Stimulated activated naive B cell treated with anti-CD40 and anti-IgM and Interleukin-4, amounts not matched to agents 10 μg/mL and 1 μg/mL and 100 μg/mL, for 72 hours (primary cell): ENCODE measurements at regions not wholly inside any gene's neighbourhood (a gene's known extent, or its start where the extent isn't known, plus 50 kb on each side); places are given as distances from the start of the nearest gene placed in this dataset.

Experiments used
- ATAC-seq, 2 donors: fragments of 150-1000 bp; cut with Tn5 transposase; replicated peaks; 2 replicates each; pipeline ENCODE4 v1.10.0; 2021; ENCODE audit warnings: moderate library complexity in 1 of 2
- DNase-seq: peaks from one replicate; pipeline ENCODE4 v3.0.0; 2021
- H3K27ac Mint-ChIP-seq: one replicate; pipeline ENCODE4 v1.8.0; 2022; ENCODE audit warnings: mild to moderate bottlenecking, mixed read lengths
- H3K27me3 Mint-ChIP-seq, 2 donors: one replicate each; pipeline ENCODE4 v1.8.0; 2022; ENCODE audit warnings: mixed read lengths in 2 of 2
- H3K36me3 Mint-ChIP-seq, 2 donors: one replicate each; pipeline ENCODE4 v1.8.0; 2022; ENCODE audit warnings: mixed read lengths in 2 of 2, mild to moderate bottlenecking in 1 of 2
- H3K4me1 Mint-ChIP-seq, 2 donors: one replicate each; pipeline ENCODE4 v1.8.0; 2022; ENCODE audit warnings: mixed read lengths in 2 of 2, mild to moderate bottlenecking in 1 of 2
- H3K4me3 Mint-ChIP-seq, 2 donors: one replicate each; pipeline ENCODE4 v1.8.0; 2022; ENCODE audit warnings: mild to moderate bottlenecking in 2 of 2, mixed read lengths in 2 of 2, moderate library complexity in 1 of 2
- H3K9me3 Mint-ChIP-seq, 2 donors: one replicate each; pipeline ENCODE4 v1.8.0; 2022; ENCODE audit warnings: mixed read lengths in 2 of 2, mild to moderate bottlenecking in 1 of 2

DNA sequence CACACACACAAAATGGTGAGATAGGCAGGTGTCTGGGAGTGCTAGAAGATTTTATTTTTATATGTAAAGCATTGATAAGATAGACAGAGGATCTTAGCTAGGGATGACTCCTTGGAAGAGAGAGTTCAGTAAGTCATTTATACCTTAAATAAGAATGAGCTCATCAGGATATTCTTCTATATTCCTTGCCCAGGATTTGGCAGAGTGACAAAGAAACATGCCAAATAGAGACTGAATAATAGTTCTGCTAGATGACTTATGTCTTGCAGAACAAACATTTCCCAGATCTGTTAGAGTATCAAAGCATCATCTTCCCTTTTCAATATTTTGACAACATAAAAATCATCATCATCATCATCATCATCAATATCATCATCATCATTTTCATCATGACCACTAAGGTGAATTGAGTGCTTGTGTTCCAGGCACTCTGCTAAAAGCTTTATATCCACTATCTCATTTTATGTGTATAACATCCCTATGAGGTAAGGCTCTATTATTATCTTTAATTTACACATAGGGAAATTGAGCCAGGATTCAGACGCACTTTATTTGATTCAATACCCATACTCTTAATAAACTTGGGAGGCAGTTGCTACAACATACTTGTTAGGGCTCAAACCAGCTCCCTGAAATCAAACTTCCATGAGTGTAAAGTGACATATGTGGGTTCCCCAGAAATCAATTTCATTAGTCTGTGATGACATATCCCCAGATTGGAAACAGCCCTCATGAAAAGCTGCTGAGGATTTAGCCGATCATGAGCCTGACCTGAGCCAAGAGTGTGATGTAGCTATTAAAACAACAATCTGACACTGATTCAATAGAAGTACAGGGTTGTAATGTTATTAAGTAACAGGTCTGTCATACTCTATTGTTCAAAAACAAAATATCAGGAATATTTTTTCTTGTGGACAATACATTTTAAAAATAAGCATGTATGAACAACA lies 176.3 kb upstream of the SEMA6A start:
- H3K27ac Mint-ChIP-seq: no peak overlapping the region
- peaks cover 0 to 2% of the 10 kb centered on the region in 2 donors for H3K9me3 Mint-ChIP-seq
- H3K4me1 Mint-ChIP-seq: no peaks in the 10 kb centered on the region
- H3K27me3 Mint-ChIP-seq: peaks cover 0 to 8% of the 10 kb centered on the region in 2 donors
- no peak overlapping the region for H3K4me3 Mint-ChIP-seq
- H3K36me3 Mint-ChIP-seq: no peaks in the 10 kb centered on the region
- DNase-seq (no peak), ATAC-seq (no peak)

DNA sequence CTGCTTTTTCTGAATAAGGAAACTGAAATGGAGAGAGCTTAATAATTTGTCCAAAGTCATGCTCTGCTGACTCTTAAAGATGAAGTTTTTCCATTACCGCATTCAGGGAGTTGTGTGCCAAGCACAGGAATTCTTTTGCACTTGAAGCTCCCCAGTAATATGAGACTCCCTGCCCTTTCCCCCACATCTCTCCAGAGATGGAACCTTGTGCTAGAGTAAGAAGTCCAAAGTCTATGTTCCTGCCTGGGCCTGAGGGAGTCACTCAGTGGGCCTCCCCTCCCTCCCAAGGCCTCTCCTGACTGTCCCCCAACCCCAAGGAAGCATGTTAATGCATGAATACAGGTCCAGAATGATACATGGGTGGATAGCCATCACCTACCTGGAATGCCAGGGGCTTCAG lies 173.3 kb upstream of the SEMA6A start:
- Mint-ChIP-seq H3K4me3 (no peak overlapping the region), H3K27me3 (no peaks in the 10 kb centered on the region), H3K9me3 (peaks cover 11 to 16% of the 10 kb centered on the region in 2 donors), H3K36me3 (peaks cover 0 to 2% of the 10 kb centered on the region in 2 donors), H3K4me1 (no peaks in the 10 kb centered on the region), H3K27ac (no peak overlapping the region)
- no peak for ATAC-seq
- no peak for DNase-seq

DNA sequence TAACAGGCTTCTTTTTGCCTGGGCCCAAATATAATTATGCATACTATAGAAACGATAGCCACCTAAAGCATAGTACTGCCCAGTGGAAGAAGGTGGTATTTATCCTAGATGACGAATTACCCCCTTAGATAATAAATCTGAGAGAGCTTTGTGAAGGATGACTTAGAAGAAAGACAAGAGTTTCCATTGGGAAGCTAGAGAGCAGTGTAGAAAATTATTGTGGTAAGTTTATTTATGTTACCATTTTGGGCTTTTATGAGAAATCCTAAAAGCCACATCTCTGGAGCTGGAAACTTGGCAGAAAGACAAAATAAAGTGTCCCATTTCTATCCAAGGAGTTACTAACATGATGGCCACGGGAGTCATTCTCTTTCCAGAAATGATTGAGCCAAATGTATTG lies 172.0 kb upstream of the SEMA6A start:
- ATAC-seq (no peak), DNase-seq (no peak)
- no peaks in the 10 kb centered on the region for H3K4me1 Mint-ChIP-seq
- H3K4me3 Mint-ChIP-seq: no peak overlapping the region
- no peaks in the 10 kb centered on the region for H3K27me3 Mint-ChIP-seq
- H3K36me3 Mint-ChIP-seq: peaks cover 0 to 2% of the 10 kb centered on the region in 2 donors
- H3K27ac Mint-ChIP-seq: no peak overlapping the region
- peaks cover 11 to 16% of the 10 kb centered on the region in 2 donors for H3K9me3 Mint-ChIP-seq

DNA sequence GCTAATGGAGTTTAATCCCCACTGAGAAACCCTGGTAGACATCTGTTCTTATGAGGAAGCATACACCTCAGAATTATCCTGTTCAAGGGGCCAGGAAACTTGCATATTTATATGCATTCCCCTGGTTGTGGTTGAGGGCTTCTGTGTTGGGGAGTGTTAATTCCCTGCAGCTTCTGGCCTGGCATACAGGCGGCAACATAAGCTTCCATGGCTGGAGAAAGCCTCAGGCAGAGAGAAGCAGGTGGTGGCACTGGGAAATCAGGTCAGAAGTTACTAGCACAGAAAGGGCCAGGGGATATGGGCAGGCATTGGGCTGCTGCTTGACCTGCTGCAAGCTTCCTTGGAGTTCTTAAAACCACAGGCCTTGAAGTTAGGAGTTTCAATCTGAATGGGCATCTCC lies 166.1 kb upstream of the SEMA6A start:
- H3K27ac Mint-ChIP-seq: no peak overlapping the region
- H3K36me3 Mint-ChIP-seq: peaks cover 0 to 2% of the 10 kb centered on the region in 2 donors
- H3K4me3 Mint-ChIP-seq: no peak overlapping the region
- H3K4me1 Mint-ChIP-seq: no peaks in the 10 kb centered on the region
- ATAC-seq: no peak
- H3K27me3 Mint-ChIP-seq: peaks cover 10 to 19% of the 10 kb centered on the region in 2 donors
- peaks cover 9 to 16% of the 10 kb centered on the region in 2 donors for H3K9me3 Mint-ChIP-seq
- no peak for DNase-seq

DNA sequence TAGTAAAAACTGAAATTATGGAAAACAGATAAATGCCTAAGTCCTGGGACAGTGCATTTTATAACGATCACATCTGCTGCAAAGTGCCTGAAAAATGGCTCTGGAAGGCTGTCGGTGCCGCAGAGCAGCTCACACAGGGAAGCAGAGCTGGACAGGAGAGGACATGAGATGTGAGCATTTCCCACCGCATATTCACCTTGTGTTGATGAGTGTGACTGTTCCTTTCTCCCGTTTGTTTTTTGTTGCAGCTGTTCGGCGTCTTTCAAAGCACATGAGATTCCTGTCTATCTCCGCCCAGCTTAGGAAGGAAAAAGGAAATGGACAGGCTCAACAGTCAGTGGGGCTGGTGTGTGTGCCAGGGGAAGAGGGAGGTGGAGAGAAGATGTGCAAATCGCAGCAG lies 164.9 kb upstream of the SEMA6A start:
- no peak overlapping the region for H3K27ac Mint-ChIP-seq
- ATAC-seq: no peak
- H3K4me1 Mint-ChIP-seq: no peaks in the 10 kb centered on the region
- peaks cover 9% of the 10 kb centered on the region in 2 donors for H3K9me3 Mint-ChIP-seq
- peaks cover 10 to 19% of the 10 kb centered on the region in 2 donors for H3K27me3 Mint-ChIP-seq
- no peak overlapping the region for H3K4me3 Mint-ChIP-seq
- no peak for DNase-seq
- peaks cover 0 to 2% of the 10 kb centered on the region in 2 donors for H3K36me3 Mint-ChIP-seq

DNA sequence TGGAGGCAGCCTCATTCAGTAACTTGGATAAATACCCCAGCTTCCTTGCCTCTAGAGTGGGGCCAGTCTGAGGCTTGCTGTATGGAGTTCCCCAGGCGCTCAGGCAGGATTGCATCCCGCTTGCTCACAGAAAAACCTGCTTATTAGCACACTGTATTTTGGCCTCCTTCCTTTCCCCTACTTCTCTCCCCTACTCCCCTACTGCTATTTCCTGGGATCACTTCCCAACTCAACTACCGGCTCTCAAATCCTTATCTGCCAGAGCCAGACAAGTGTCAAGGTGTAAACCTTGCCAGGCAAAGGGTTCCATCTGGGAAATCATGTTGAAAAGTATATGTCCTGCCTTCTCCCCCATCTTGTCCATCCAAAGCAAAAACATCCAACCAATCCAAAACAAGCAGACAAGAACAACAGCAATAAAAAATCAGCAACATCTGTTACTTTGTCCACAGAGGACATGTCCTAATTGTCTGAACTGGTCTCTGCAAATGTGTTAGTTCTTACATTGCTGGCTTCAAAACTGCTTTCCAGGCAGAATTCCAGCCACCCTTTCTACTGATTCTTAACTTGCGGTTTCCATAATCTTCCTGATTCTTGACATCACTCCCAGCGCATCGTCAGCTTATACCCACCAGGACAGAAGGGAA lies 164.1 kb upstream of the SEMA6A start:
- Mint-ChIP-seq H3K4me3 (no peak overlapping the region), H3K4me1 (no peaks in the 10 kb centered on the region), H3K27ac (no peak overlapping the region), H3K36me3 (no peaks in the 10 kb centered on the region), H3K9me3 (peaks cover 3 to 4% of the 10 kb centered on the region in 2 donors), H3K27me3 (peaks cover 10 to 19% of the 10 kb centered on the region in 2 donors)
- DNase-seq: no peak
- ATAC-seq: no peak

DNA sequence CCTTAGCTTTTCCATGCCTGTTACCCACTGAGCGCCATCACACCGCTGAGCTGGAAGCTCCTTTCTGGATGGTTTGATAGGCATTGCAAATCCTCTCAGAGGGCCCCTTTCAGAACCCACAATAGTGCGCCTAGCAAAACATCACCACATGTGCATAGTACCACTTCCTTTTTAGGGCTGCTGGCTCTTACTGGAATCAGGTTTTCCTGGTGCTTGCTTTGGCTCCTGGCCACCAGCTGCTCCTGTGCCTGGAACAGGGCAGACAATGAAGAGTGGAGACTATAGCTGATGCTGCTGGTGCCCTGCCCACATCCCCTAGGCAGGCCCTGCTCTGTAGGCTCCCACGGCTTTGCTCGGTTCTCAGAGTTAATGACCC lies 163.6 kb upstream of the SEMA6A start:
- DNase-seq (no peak), ATAC-seq (peak in 1 of 2 donors; percentile 12)
- Mint-ChIP-seq H3K36me3 (no peaks in the 10 kb centered on the region), H3K9me3 (no peaks in the 10 kb centered on the region), H3K4me1 (no peaks in the 10 kb centered on the region), H3K27me3 (peaks cover 10 to 19% of the 10 kb centered on the region in 2 donors), H3K27ac (no peak overlapping the region), H3K4me3 (no peak overlapping the region)

DNA sequence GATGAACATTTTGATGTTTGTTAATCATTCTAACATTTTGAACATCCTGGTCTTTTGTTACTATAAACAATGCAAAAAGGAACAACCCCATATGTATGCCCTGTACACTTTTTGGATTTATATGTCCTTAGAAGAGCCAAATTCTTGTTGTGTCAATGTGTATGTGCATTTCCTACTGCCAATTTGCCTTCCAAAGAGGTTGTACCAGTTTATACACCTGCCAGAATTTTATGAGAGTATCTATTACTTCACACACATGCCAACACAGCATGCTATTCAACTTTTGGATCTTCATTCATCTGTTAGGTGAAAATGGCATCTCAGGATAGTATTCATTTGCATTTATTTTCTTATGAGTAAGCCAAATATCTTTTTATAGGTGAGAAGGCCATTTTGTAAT lies 162.0 kb upstream of the SEMA6A start:
- Mint-ChIP-seq H3K36me3 (no peaks in the 10 kb centered on the region), H3K4me3 (no peak overlapping the region), H3K9me3 (no peaks in the 10 kb centered on the region), H3K27ac (no peak overlapping the region), H3K4me1 (no peaks in the 10 kb centered on the region), H3K27me3 (peaks cover 10 to 19% of the 10 kb centered on the region in 2 donors)
- ATAC-seq (no peak), DNase-seq (no peak)

DNA sequence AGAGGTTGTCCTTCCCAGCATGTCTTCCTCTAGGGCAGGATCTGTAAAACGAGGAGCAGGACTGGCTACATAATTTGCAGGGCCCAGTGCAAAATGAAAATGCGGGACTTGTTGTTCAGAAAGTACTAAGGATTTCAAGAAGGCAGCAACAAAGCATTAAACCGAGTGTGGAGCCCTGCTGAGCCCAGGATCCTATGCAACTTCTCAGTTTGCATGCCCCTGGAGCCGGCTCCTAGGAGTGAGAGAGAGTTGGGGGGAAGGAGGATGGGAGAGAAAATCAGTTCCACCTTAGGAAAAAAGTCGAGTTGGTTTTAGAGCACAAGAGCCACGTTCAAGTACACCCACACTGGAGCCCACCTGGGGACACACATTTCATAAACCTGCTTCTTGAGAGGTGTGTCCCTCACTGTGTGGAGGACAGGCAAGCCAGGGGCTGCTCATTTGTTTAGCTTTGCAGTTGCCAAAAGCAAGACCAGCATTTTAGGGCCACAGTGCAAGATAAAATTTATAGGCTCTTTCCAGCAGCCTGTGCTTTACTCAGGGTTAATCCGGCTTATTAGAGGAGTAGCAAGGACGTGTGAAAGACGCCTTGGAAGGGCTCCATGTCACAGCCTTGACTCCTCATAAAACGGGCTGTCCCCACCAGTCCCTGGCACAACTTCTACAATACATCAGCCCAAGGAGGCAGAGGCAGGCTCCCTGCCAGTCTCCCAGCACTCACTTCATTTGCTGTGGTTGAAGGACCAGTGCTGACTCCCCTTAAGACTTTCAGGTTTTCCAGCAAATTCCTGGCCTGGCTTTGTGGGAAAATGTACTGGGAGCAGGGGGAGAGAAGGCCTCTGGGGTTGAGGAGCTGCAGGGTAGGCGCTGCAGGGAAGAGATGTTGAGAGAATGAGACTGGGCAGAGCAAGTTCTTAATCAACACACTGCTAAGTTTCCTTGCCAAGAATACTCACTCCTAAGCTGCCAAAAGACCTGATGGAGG lies 159.7 kb upstream of the SEMA6A start:
- Mint-ChIP-seq H3K4me1 (no peaks in the 10 kb centered on the region), H3K4me3 (no peak overlapping the region), H3K36me3 (no peaks in the 10 kb centered on the region), H3K27ac (no peak overlapping the region), H3K27me3 (peaks cover 6 to 13% of the 10 kb centered on the region in 2 donors), H3K9me3 (no peaks in the 10 kb centered on the region)
- ATAC-seq (no peak), DNase-seq (no peak)

DNA sequence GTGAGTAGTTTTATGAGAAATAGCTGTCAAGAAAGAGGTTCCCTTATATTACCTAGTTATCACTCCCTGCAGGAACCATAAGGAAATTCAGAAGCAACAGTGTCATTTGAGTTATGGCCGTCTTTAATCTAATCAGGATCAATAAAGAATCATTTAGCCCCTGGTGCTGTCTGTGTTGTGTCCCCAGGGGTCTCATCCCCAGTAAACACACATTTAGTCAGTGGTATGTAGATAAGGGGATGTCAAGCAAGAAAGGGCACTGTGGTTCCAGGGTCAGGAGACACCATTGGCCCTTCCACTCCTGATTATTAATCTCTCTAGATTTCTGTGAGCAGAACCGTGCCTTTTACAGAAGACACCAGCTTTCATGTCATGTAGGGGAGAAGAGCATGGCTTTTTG lies 158.0 kb upstream of the SEMA6A start:
- Mint-ChIP-seq H3K4me3 (no peak overlapping the region), H3K4me1 (no peaks in the 10 kb centered on the region), H3K36me3 (no peaks in the 10 kb centered on the region), H3K9me3 (no peaks in the 10 kb centered on the region), H3K27me3 (no peaks in the 10 kb centered on the region), H3K27ac (no peak overlapping the region)
- ATAC-seq: no peak
- DNase-seq: no peak

DNA sequence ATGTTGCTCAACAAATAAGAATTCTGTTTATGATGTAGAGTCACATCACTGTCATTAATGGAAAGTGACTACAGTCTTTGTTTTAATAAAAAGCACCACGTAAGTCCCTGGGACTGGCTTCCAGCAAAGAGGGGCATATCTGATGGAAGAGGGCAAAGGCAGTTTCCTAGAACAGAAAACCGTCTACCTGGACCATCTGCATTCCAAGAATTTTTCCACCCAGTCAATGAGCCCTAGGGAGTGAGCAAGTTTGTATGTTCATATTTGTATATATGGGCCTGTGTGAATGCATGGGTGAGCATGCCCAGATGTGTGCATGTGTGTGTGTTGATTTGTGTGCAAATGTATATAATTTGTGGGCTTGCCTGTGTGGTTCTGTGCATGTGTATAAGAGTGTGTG lies 156.8 kb upstream of the SEMA6A start:
- no peak overlapping the region for H3K4me3 Mint-ChIP-seq
- H3K36me3 Mint-ChIP-seq: no peaks in the 10 kb centered on the region
- no peak overlapping the region for H3K27ac Mint-ChIP-seq
- H3K9me3 Mint-ChIP-seq: no peaks in the 10 kb centered on the region
- no peaks in the 10 kb centered on the region for H3K27me3 Mint-ChIP-seq
- no peaks in the 10 kb centered on the region for H3K4me1 Mint-ChIP-seq
- no peak for ATAC-seq
- no peak for DNase-seq

DNA sequence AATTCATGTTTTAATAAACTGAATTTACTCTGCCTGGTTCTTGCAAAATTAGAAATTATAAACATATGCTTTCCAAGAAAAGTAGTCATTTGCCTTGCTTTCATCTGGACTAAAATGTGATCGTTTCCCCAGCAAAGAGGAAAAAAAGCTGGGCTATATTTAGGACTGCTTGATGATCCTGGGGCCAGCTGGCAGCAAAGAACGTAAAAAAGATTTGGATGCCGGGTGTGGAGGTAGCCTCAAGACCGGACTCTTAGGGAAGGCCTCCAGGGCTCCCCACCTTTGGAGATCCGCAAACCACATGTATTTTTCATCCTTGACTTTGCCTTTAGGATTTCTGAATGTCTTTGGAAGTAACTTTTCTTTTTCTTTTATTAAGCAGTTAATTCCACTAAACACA lies 156.1 kb upstream of the SEMA6A start:
- ATAC-seq: no peak
- Mint-ChIP-seq H3K27me3 (no peaks in the 10 kb centered on the region), H3K9me3 (no peaks in the 10 kb centered on the region), H3K27ac (no peak overlapping the region), H3K4me1 (no peaks in the 10 kb centered on the region), H3K36me3 (no peaks in the 10 kb centered on the region), H3K4me3 (no peak overlapping the region)
- DNase-seq: no peak

DNA sequence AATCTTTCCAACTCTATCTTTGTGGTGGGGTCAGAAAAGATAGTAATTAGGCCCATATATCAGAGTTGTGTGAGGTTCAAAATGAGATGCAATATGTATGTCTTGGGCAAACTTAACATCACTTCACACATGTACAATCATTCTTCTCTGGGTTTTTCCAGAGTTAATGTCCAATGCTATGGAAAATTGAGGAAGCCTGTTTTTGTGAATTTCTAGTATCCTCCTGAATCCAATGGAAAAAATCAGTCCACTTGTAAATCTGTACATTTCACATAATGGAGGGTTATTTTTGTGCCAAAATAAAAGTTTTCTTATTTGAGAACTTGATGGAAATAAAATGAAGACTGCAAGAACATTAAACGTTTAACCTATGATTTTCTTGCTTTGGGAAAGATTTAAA lies 155.6 kb upstream of the SEMA6A start:
- H3K27ac Mint-ChIP-seq: no peak overlapping the region
- H3K4me1 Mint-ChIP-seq: no peaks in the 10 kb centered on the region
- H3K27me3 Mint-ChIP-seq: no peaks in the 10 kb centered on the region
- DNase-seq (no peak), ATAC-seq (no peak)
- H3K9me3 Mint-ChIP-seq: no peaks in the 10 kb centered on the region
- H3K36me3 Mint-ChIP-seq: no peaks in the 10 kb centered on the region
- H3K4me3 Mint-ChIP-seq: no peak overlapping the region

DNA sequence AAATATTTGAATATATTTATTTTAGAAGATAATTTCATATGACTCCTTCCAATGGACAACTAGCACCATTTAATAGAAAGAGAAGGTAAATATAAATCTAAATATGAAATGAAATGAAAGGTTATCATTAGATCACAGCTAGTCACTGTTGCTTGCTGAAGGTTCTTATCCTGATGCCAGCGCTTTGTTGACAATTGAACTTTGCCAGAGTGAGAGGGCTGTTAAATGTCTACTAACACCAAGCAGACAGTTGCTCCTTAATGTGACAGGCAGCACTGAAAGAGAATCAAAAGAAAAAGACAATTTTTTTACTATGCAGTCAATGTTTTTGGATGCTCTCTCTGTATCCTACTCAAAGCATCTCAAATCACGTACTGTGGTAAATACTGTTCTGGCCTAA lies 152.6 kb upstream of the SEMA6A start:
- H3K4me3 Mint-ChIP-seq: no peak overlapping the region
- DNase-seq: no peak
- H3K9me3 Mint-ChIP-seq: no peaks in the 10 kb centered on the region
- H3K4me1 Mint-ChIP-seq: no peaks in the 10 kb centered on the region
- no peak for ATAC-seq
- no peak overlapping the region for H3K27ac Mint-ChIP-seq
- H3K36me3 Mint-ChIP-seq: no peaks in the 10 kb centered on the region
- H3K27me3 Mint-ChIP-seq: peaks cover 0 to 6% of the 10 kb centered on the region in 2 donors
